ENCODE measurements at regions not wholly inside any gene's neighbourhood (a gene's known extent, or its start where the extent isn't known, plus 50 kb on each side); places are given as distances from the start of the nearest gene placed in this dataset.
A peak's percentile ranks its signal among the peaks of the same experiment; 100 is the strongest.

DNA sequence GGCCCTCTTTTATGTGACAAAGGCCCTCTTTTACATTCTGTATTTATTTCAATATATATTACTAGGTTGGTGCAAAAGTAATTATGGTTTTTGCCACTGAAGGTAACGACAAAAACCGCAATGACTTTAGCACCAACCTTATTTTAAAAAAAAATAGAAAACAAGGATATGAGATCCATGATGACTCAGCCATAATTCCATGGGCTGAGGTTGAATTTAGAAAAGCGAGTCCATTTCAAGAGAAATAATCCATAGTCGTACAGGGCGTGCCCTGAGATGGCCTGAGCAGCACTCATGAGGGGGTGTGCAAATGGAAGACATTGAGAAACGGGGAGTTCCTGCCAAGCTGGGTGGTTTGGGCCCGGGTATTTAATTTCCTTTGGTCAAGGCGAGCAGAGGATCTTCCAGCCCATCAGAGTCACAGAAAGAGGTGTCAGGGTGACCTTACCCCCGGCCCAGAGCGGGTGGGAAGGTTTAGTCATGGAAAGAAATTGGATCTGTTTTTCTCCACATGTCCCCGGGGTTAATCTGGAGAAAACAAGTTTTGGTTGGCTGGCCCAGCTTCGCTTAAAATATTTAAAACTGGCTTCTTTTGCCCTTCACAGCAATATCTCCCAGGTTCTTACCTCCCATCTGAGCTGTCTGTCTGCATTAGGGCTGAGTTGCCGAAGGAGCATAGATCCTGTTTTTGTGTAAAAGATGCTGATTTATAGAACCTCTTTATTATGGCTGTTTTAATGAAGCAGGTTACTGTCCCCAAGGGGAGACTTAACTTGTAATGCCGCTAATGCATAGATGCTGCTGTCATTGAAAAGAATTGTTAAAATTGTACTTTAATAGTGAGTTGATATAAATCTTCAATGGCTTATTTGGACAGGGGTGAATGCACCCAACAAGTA lies 255.6 kb downstream of the PREX1 start:
- DNase-seq = no peak

DNA sequence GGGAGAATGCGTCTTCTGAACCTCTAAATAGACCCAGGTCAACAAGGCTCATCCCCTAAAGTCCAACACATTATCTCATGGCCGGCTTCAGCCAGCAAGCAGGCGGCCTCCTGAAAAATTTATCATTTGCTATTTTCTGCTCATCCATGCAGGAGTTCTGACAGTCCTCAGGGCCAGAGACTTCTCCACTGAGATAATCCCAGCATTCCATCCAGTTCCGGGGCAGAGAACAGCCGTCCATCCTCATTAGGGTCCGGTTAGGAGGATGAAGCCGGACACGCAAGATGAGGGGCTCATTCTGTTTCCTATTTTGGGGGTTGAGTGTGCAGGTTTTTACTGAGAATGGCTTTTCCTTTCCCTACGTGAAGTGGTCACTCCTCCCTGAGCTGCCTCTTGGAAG lies 258.1 kb downstream of the PREX1 start:
- no peak for DNase-seq

GRCh38 chr20:48568520-48568919 lies 259.3 kb downstream of the PREX1 start:
- DNase-seq = no peak

- DNase-seq = no peak
Observed at GRCh38 chr20:48567145-48567544, 260.7 kb downstream of the PREX1 start.

GRCh38 chr20:48564982-48565539 lies 262.7 kb downstream of the PREX1 start:
- DNase-seq = no peak

- DNase-seq = no peak
Observed at GRCh38 chr20:48563191-48563870, 264.5 kb downstream of the PREX1 start.

DNA sequence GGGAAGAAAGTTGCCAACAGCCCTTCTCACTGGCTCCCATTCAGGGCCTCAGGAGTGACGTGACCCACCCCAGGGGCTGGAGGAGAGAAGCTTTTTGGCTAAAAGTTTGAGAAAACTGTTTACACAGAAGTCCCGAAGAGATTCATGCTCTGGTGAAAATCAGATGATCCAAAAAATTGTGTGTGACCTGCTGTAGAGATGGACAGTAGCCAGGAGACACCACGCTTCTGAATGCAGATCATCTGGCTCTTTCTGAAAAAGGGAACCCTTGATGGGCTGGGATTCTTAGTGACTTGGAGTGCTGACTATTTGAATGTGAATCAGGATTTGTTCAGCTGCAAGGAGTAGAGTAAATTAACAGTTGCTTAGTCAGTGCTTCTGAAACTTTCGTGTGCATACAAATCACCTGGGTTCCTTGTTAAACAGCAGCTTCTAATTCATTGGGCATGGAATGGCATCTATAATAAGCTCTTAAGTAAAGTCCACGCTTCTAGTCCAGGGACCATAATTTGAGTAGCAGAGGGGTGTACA lies 265.1 kb downstream of the PREX1 start:
- no peak for DNase-seq

- no peak for DNase-seq
Observed at GRCh38 chr20:48558906-48559305, 268.9 kb downstream of the PREX1 start.

- no peak for DNase-seq
Observed at GRCh38 chr20:48557380-48557779, 270.4 kb downstream of the PREX1 start.

DNA sequence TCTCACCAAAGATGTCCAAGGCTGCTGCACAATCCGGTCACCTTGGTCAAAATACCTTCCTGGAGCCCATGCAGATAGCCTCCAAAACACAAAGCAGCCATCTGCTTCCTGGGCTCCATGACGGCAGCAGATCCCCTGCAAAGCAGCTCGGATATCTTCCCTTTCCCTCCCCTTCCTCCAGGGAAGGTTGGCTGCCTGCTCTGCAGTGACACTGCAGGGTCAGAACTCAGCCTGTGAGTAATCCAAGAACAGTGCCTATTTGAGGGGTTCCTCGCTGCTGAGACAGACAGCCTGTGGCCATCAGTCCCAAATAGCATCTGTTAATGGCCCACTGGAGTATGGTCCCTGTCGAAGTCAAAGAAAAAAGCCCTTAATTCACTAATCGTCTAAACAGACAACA lies 270.8 kb downstream of the PREX1 start:
- no peak for DNase-seq

DNA sequence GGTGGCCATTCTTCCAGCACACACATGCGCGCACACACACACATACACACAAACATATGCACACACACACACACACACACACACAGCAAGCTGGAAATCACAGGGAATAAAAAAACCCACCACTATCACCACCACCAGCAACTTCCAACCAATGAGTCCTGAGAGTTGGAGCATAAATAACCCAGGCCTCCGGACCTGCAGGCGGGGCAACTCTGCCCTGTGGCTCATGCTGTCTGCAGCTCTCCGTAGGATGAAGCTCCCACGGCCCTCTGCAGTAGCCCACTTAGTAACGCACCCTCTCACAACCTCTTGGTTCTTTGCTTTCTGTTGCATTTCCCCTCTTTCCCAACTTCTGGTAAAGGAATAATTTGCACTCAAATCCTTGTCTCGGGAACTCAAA lies 275.2 kb downstream of the PREX1 start:
- DNase-seq = no peak

DNA sequence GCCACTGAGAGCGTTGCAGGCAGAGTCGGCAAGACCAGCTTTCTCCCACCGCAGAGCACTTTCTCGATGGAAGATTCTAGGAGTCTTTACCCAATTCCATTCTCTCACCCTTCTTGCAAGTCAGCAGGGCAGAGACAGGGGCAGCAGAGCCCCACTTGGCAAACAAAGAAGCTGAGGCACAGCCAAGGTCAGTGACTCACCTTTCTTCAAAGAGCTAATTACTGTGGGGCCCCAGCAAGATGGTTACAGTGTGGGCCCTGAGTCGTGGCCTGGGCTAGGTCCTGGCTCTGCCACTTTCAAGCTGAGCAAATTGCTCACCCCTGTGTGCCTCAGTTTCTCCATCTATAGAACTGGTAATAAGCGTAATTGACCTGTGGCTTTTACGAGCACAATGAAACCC lies 277.0 kb downstream of the PREX1 start:
- DNase-seq = no peak

- DNase-seq = no peak
Observed at GRCh38 chr20:48547664-48548063, 280.1 kb downstream of the PREX1 start.

- DNase-seq = peak; percentile 41
Observed at GRCh38 chr20:48544402-48545339, 283.1 kb downstream of the PREX1 start.

- DNase-seq = no peak
Observed at GRCh38 chr20:48541581-48542071, 286.2 kb downstream of the PREX1 start.

- DNase-seq = no peak
Observed at GRCh38 chr20:48538856-48539255, 288.9 kb downstream of the PREX1 start.

DNA sequence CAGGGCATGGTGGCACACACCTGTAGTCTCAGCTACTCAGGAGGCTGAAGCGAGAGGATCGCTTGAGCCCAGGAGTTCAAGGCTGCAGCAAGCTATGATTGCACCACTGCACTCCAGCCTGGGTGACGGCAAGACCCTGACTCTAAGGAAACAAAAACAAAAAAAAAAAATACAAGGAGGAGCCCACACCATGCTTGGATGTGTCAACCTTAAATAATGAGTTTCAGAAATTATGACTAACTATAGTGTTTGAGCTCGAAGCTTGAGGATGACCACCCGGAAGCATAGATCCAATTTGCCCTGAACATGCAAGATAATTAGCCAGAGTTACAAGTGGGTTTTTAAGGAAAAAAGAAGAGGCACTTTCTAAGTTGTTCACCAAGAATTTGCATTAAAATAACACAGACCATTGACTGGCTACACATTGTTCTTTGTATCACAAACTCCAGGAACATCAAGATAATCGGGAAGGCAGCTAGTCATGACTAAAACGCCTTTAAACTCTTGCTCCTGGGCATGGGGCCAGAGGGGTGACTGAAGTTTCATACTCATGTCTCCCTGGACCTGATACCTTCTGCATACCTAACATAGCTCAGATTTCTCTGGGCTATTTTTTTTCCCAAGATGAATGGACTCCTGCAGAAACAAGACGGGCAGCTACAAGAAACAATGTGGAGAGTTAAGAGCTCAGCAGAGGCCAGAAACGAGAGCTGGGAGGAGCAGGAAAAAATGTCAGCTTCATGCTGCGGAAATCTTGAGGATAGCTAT lies 289.6 kb downstream of the PREX1 start:
- DNase-seq = no peak

- DNase-seq = no peak
Observed at GRCh38 chr20:48536206-48536605, 291.6 kb downstream of the PREX1 start.

- DNase-seq = no peak
Observed at GRCh38 chr20:48535556-48535955, 292.2 kb downstream of the PREX1 start.

DNA sequence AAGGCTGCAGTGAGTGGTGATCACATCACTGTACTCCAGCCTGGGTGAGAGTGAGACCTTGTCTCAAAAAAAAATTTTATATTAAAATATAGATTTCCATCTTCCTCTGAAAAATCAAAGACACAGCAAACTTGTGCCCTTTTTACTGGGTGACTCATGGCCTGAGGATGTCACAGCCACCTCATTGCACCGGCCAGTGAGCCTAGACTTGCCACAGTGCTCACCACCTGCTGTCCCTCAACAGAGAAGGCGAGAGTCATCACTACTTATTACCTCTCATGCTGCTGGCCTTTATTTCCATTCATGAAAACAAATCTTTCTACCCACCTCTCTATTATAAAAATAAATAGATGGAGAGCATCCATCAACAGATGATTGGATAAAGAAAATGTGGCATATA lies 295.8 kb downstream of the PREX1 start:
- DNase-seq = no peak

GRCh38 chr20:48531505-48531904 lies 296.3 kb downstream of the PREX1 start:
- no peak for DNase-seq

DNA sequence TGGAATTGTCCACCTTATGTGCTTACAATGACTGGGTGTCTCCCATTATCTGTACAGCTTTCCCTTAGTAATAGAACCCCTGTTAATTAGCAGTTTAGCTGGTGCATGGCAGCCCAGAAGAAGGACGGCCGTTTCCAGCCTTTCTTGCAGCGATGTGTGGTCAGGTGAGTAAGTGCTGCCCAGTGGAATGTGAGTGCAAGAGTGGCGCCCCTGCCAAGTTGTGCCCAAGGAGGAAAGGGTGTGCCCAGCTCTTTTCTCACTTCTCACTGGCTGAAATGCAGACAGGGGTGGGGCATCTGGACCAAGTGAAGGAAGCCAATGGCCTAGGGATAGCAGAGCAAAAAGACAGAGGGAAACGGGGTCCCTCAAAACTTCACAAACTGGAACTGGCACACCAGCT lies 296.8 kb downstream of the PREX1 start:
- DNase-seq = no peak

Measured in DMS153 (cell line).